ENCODE measurements at regions not wholly inside any gene's neighbourhood (a gene's known extent, or its start where the extent isn't known, plus 50 kb on each side); places are given as distances from the start of the nearest gene placed in this dataset.

GRCh38 chr9:99563364-99563763 lies 258.3 kb upstream of the NR4A3 start:
- Histone ChIP-seq H3K79me1 (ENCODE audit: insufficient read depth, low read depth, low read length, poor library complexity, severe bottlenecking) (no peaks in the 10 kb centered on the region), H3K27me3 (ENCODE audit: insufficient read depth, low read length) (no peaks in the 10 kb centered on the region), H3K79me2 (ENCODE audit: insufficient read depth, low read length) (no peaks in the 10 kb centered on the region), H3K23me2 (ENCODE audit: insufficient read length, low read depth, low read length, poor library complexity, severe bottlenecking) (no peaks in the 10 kb centered on the region), H3K9ac (ENCODE audit: extremely low read depth, insufficient read length, low read length) (no peak overlapping the region), H2BK120ac (ENCODE audit: low read depth, low read length, poor library complexity, severe bottlenecking) (no peak overlapping the region), H2BK15ac (ENCODE audit: low read depth, low read length) (no peak overlapping the region), H4K20me1 (ENCODE audit: control insufficient read depth, insufficient read depth, insufficient read length) (no peaks in the 10 kb centered on the region), H2AK5ac (ENCODE audit: insufficient read length, low read length) (no peak overlapping the region), H3K14ac (ENCODE audit: insufficient read depth, low read length) (no peak overlapping the region), H2BK5ac (ENCODE audit: insufficient read length, low read length) (no peak overlapping the region), H4K5ac (ENCODE audit: insufficient read length, low read depth, low read length) (no peak overlapping the region), H2BK12ac (ENCODE audit: insufficient read length, low read depth, low read length) (no peak overlapping the region), H3K18ac (ENCODE audit: insufficient read length, low read depth, low read length) (no peak overlapping the region), H4K8ac (replicated peaks; ENCODE audit: insufficient read length, low read depth, low read length) (no peak overlapping the region), H4K91ac (ENCODE audit: insufficient read length, low read depth, low read length) (no peak overlapping the region), H3K27ac (ENCODE audit: insufficient read length, low read depth, low read length) (no peak overlapping the region), H3K4me2 (ENCODE audit: insufficient read depth, insufficient read length, low read length) (no peak overlapping the region), H3K4ac (ENCODE audit: low read depth, low read length) (no peak overlapping the region), H3K56ac (ENCODE audit: insufficient read length, low read depth, low read length) (no peak overlapping the region), H2BK20ac (ENCODE audit: low read depth, low read length, poor library complexity, severe bottlenecking) (no peak overlapping the region), H3K9me3 (ENCODE audit: control insufficient read depth, low read depth, low read length) (no peaks in the 10 kb centered on the region), H3T11ph (ENCODE audit: low read length) (no peak overlapping the region), H2AFZ (ENCODE audit: low read length) (no peak overlapping the region), H3K23ac (ENCODE audit: insufficient read length, low read depth, low read length) (no peak overlapping the region), H3K4me1 (ENCODE audit: insufficient read depth, low read length) (no peaks in the 10 kb centered on the region)
- Mint-ChIP-seq H3K27ac (no peak overlapping the region), H3K4me3 (no peak overlapping the region), H3K9me3 (no peaks in the 10 kb centered on the region), H3K36me3 (ENCODE audit: insufficient read depth in 1 of 3, low read depth in 3 of 3) (no peaks in the 10 kb centered on the region), H3K4me1 (0 out of 4 replicates have a peak, but pooled peaks cover 0 to 2% of the 10 kb centered on the region in 2 experiments), H3K27me3 (ENCODE audit: low read depth) (peaks cover 2% of the 10 kb centered on the region; the same call in 1 of the 2 replicates)
- no CpG with 5 or more reads among the region's 6 CpGs for WGBS (ENCODE audit: extremely low coverage, insufficient read length, low lambda C conversion rate)
- no peak for DNase-seq
- peak; percentile 35; the same call in 2 of the 3 replicates for TF ChIP-seq CTCF (conservative IDR thresholded peaks at IDR 0.05)
